NT2/D1 (cell line): ENCODE measurements at regions not wholly inside any gene's neighbourhood (a gene's known extent, or its start where the extent isn't known, plus 50 kb on each side); places are given as distances from the start of the nearest gene placed in this dataset.
"Not testable (repeated sequence)": the region's sequence is repeated elsewhere in the genome, so short reads cannot be mapped to it uniquely, and the experiment has no call there.

Experiments
- DNase-seq: peaks from one replicate; pipeline ENCODE4 v3.0.0-alpha.2; 2011; ENCODE audit warnings: low read depth, low spot score
- H3K27me3 ChIP-seq: 2 replicates; pipeline ENCODE4 v1.6.0; 2011; ENCODE audit warnings: mild to moderate bottlenecking; ENCODE audit not compliant: insufficient read length, insufficient read depth
- H3K36me3 ChIP-seq: 2 replicates; pipeline ENCODE4 v1.6.1; 2011; ENCODE audit warnings: mild to moderate bottlenecking, low read length, mixed read lengths; ENCODE audit not compliant: insufficient read depth, insufficient read length
- H3K4me1 ChIP-seq: 2 replicates; pipeline ENCODE4 v1.5.1; 2011; ENCODE audit not compliant: insufficient read depth, insufficient read length
- H3K4me3 ChIP-seq: 2 replicates; pipeline ENCODE4 v1.5.1; 2011; ENCODE audit warnings: low read depth; ENCODE audit not compliant: insufficient read length
- H3K9ac ChIP-seq: 2 replicates; pipeline ENCODE4 v1.6.0; 2011; ENCODE audit warnings: low read depth; ENCODE audit not compliant: insufficient read length
- H3K9me3 ChIP-seq: 2 replicates; pipeline ENCODE4 v1.5.1; 2011; ENCODE audit warnings: mild to moderate bottlenecking, low read length; ENCODE audit not compliant: insufficient read depth
- SUZ12 ChIP-seq: IDR thresholded peaks from 2 replicates; pipeline ENCODE4 v1.6.1; 2011; ENCODE audit not compliant: insufficient read length, insufficient read depth; ENCODE audit errors: extremely low read depth
- YY1 ChIP-seq: IDR thresholded peaks from 2 replicates; pipeline ENCODE4 v1.6.1; 2011; ENCODE audit not compliant: insufficient read length, insufficient read depth
- ZNF274 ChIP-seq: IDR thresholded peaks from 2 replicates; pipeline ENCODE4 v1.6.1; 2011; ENCODE audit warnings: mild to moderate bottlenecking, low read depth, low read length

DNA sequence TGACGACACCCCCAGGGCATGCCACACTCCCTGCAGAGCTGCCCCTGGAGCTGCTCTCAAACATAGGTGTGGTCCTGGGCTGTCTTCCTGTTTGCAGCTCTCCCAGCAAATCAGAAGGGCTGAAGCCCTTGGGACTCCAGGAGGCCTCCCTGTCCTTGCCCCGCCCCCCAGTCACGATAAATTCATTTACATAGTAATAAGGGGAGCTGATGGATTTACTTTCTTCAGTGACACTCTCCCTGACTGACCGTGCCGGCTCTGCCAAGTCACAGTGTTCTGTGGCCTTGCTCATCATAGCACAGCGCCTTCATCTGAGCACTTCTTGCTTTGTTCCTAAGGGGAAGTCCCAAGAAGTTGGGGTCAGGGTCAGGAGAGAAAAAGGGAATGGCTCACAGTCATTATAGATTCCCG is 121.4 kb downstream of the ENC1 start:
- DNase-seq = no peak
- H3K36me3 ChIP-seq = no peaks in the 10 kb centered on the region
- no peak overlapping the region for H3K4me3 ChIP-seq
- H3K9me3 ChIP-seq = peaks cover 17% of the 10 kb centered on the region; the same call in 1 of the 2 replicates
- no peak overlapping the region for H3K9ac ChIP-seq
- peaks cover 2% of the 10 kb centered on the region for H3K4me1 ChIP-seq
- TF ChIP-seq SUZ12 = no peak
- no peak for TF ChIP-seq ZNF274
- no peak for TF ChIP-seq YY1
- no peaks in the 10 kb centered on the region for H3K27me3 ChIP-seq

GRCh38 chr5:74517700-74518099 is 122.8 kb downstream of the ENC1 start:
- no peak for TF ChIP-seq SUZ12
- TF ChIP-seq YY1 = no peak
- no peak for TF ChIP-seq ZNF274
- no peak overlapping the region for H3K9ac ChIP-seq
- H3K9me3 ChIP-seq = peaks cover 7% of the 10 kb centered on the region; the same call in 1 of the 2 replicates
- DNase-seq = no peak
- no peak overlapping the region for H3K4me3 ChIP-seq
- H3K4me1 ChIP-seq = peaks cover 2% of the 10 kb centered on the region
- H3K36me3 ChIP-seq = no peaks in the 10 kb centered on the region
- H3K27me3 ChIP-seq = no peaks in the 10 kb centered on the region

DNA sequence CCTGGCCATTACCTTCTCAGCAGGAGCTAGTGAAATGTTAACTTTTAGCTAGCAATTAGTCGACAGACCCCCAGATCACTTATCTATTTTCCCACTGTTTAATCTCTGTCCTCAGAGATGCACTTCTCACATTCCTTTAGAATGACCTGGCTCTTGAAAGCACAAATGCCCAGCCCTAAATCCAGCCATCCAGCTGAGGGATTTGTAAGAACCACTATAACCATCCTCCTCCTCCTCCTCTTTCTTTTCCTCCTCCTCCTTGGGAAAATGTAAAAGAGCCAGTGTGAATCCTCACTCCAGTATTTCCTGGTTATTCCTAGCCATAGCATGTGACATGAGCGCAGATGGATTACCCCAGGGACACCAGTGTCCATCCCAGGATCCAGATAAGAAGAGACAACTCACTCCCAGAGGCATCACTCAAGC is 124.3 kb downstream of the ENC1 start:
- TF ChIP-seq YY1 = no peak
- TF ChIP-seq ZNF274 = no peak
- no peak for TF ChIP-seq SUZ12
- Histone ChIP-seq H3K36me3 (no peaks in the 10 kb centered on the region), H3K4me1 (peaks cover 2% of the 10 kb centered on the region), H3K27me3 (no peaks in the 10 kb centered on the region), H3K9ac (no peak overlapping the region), H3K4me3 (no peak overlapping the region), H3K9me3 (no peaks in the 10 kb centered on the region)
- DNase-seq = peak; percentile 77

DNA sequence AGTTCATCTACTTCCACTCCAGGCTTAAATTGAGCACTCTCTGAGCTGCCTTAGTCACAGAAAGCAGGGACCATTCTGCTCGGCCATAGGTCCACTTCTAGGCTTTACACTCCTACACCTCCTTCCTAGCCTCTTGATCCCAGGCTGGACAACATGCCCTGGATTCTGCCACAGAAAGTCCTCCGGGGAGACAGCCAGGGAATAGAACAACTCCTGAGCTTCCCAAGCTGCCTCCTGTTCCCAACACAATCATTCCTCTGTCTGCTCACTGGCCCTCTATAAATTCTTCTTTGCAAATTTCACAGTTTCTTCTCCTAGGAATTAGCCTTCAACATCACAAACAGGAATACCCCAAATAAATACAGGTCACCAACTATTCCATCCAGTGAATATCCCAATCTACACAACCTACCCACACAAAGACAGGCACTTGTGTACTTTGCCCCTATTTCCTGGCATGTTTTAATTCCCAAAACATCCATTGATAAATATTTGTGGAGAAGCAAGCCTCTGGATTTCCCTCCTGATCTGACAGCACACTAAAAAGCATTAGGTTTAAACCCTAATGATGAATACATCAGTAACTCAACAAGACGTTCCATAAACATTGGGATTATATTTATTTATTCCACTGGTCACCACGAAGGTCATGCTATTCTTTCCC is 125.5 kb downstream of the ENC1 start:
- no peak for TF ChIP-seq SUZ12
- Histone ChIP-seq H3K9me3 (no peaks in the 10 kb centered on the region), H3K36me3 (no peaks in the 10 kb centered on the region), H3K9ac (no peak overlapping the region), H3K4me3 (no peak overlapping the region), H3K4me1 (peaks cover 2% of the 10 kb centered on the region), H3K27me3 (no peaks in the 10 kb centered on the region)
- DNase-seq = no peak

DNA sequence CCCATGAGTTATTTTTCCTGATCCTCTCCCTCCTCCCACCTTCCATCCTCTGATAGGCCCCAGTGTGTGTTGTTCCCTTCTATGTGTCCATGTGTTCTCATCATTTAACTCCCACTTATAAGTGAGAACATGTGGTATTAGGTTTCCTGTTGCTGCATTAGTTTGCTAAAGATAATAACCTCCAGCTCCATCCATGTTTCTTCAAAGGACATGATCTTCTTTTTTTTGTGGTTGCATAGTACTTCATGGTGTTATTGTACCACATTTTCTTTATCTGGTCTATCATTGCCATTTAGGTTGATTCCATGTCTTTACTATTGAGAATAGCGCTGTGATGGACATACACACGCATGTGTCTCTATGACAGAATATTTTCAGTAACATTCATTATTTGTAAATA is 128.8 kb downstream of the ENC1 start:
- H3K27me3 ChIP-seq = not testable (repeated sequence)

GRCh38 chr5:74510476-74511075 is 130.0 kb downstream of the ENC1 start:
- H3K27me3 ChIP-seq = no peaks in the 10 kb centered on the region
- H3K4me1 ChIP-seq = no peaks in the 10 kb centered on the region
- no peaks in the 10 kb centered on the region for H3K9me3 ChIP-seq
- H3K36me3 ChIP-seq = no peaks in the 10 kb centered on the region
- no peak for DNase-seq
- H3K4me3 ChIP-seq = no peak overlapping the region
- H3K9ac ChIP-seq = no peak overlapping the region
- TF ChIP-seq SUZ12 (no peak), YY1 (no peak), ZNF274 (no peak)

More for the DNA sequence above, 128.8 kb downstream of the ENC1 start:
- H3K4me3 ChIP-seq, H3K4me1 ChIP-seq, H3K36me3 ChIP-seq, H3K9ac ChIP-seq, H3K9me3 ChIP-seq, DNase-seq: not testable (repeated sequence)

DNA sequence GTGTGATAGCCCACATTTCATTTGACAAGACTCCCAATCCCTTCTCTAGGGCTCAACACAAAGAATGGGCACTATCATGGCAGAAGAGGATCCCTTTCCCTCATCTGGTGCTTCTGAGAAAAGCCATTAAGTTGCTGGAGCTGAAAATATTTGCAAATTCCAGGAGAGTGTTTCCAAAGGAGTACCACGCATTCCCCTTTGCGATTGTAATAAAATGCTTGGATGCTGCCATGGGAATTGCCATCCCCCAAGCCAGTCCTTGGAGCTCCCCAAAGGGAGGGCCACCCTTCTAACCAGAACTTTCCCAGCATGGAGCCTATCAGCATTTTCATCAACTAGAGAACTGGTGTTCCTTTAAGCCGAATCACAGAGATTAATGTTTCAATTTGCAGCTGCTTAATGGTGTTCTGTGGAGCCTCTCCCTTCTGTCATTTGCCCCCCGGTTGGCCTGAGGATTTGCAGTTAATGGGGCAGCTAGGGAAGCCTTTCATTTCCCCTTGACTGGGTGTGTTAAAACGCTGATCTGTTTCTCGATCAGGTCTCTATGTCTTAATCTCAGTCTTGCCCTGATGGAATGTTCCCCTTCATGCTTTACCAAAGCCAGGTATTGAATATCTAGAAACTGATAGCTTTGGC is 133.0 kb downstream of the ENC1 start:
- no peaks in the 10 kb centered on the region for H3K27me3 ChIP-seq
- no peak for TF ChIP-seq YY1
- DNase-seq = no peak
- H3K4me3 ChIP-seq = no peak overlapping the region
- no peaks in the 10 kb centered on the region for H3K36me3 ChIP-seq
- no peaks in the 10 kb centered on the region for H3K9me3 ChIP-seq
- H3K9ac ChIP-seq = no peak overlapping the region
- no peaks in the 10 kb centered on the region for H3K4me1 ChIP-seq
